ENCODE measurements at regions not wholly inside any gene's neighbourhood (a gene's known extent, or its start where the extent isn't known, plus 50 kb on each side); places are given as distances from the start of the nearest gene placed in this dataset.

DNA sequence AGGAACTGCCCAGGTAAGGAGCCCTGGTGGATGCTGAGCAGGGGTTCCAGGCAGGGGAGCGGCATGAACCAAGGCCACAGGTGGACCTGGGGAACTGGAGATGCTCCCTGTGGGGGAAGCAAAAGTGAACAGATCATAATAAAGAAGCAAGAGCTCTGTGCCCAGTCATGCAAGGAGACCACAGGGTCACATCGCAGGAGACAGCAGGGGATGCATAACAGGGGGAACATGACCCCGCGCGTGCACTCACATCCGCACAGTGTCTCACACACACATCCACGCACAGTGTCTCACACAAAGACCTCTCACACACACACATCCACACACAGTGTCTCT, 473.3 kb upstream of the HS6ST1 start:
- no peak for TF ChIP-seq CTCF (IDR thresholded peaks at IDR 0.05)
- TF ChIP-seq POLR2A (IDR thresholded peaks at IDR 0.05): no peak

Data from testis (tissue), 2 donors.